GM19467 (cell line): ENCODE measurements at regions not wholly inside any gene's neighbourhood (a gene's known extent, or its start where the extent isn't known, plus 50 kb on each side); places are given as distances from the start of the nearest gene placed in this dataset.
"Not testable (repeated sequence)": the region's sequence is repeated elsewhere in the genome, so short reads cannot be mapped to it uniquely, and the experiment has no call there.

Experiments
- ATAC-seq: cut with Tn5 transposase; IDR thresholded peaks from one replicate; pipeline ENCODE4 v1.9.1; 2021; ENCODE audit warnings: mild to moderate bottlenecking, moderate library complexity; ENCODE audit not compliant: unreplicated experiment

GRCh38 chr7:84738583-84739150, 448.2 kb downstream of the SEMA3D start:
- no peak for ATAC-seq

GRCh38 chr7:84735677-84736076, 451.2 kb downstream of the SEMA3D start:
- no peak for ATAC-seq

GRCh38 chr7:84735011-84735410, 451.8 kb downstream of the SEMA3D start:
- no peak for ATAC-seq

GRCh38 chr7:84733976-84734375, 452.9 kb downstream of the SEMA3D start:
- not testable (repeated sequence) for ATAC-seq

- not testable (repeated sequence) for ATAC-seq
These were observed 456.0 kb downstream of the SEMA3D start for GRCh38 chr7:84730864-84731263.

- no peak for ATAC-seq
These were observed 457.6 kb downstream of the SEMA3D start for GRCh38 chr7:84729284-84729683.

GRCh38 chr7:84722734-84723133, 464.1 kb downstream of the SEMA3D start:
- ATAC-seq: no peak

GRCh38 chr7:84722086-84722485, 464.8 kb downstream of the SEMA3D start:
- no peak for ATAC-seq

GRCh38 chr7:84720456-84721097, 466.3 kb downstream of the SEMA3D start:
- no peak for ATAC-seq

- ATAC-seq: no peak
These were observed 472.1 kb downstream of the SEMA3D start for GRCh38 chr7:84714765-84715164.

- ATAC-seq: no peak
These were observed 474.3 kb downstream of the SEMA3D start for GRCh38 chr7:84712374-84713121.

- not testable (repeated sequence) for ATAC-seq
These were observed 476.3 kb downstream of the SEMA3D start for GRCh38 chr7:84710538-84710937.

- no peak for ATAC-seq
These were observed 481.1 kb downstream of the SEMA3D start for GRCh38 chr7:84705706-84706105.

- ATAC-seq: no peak
These were observed 481.8 kb downstream of the SEMA3D start for GRCh38 chr7:84705079-84705478.

- ATAC-seq: no peak
These were observed 482.5 kb downstream of the SEMA3D start for GRCh38 chr7:84704380-84704779.

- no peak for ATAC-seq
These were observed 485.1 kb downstream of the SEMA3D start for GRCh38 chr7:84701524-84702306.

- ATAC-seq: no peak
These were observed 486.1 kb downstream of the SEMA3D start for GRCh38 chr7:84700563-84701370.

GRCh38 chr7:84697506-84697905, 489.4 kb downstream of the SEMA3D start:
- no peak for ATAC-seq

- ATAC-seq: no peak
These were observed 493.4 kb downstream of the SEMA3D start for GRCh38 chr7:84693483-84693882.

GRCh38 chr7:84688671-84689070, 494.1 kb upstream of the SEMA3A start:
- no peak for ATAC-seq

- no peak for ATAC-seq
These were observed 491.8 kb upstream of the SEMA3A start for GRCh38 chr7:84686373-84686772.
